RWPE2 (cell line): ENCODE measurements at regions not wholly inside any gene's neighbourhood (a gene's known extent, or its start where the extent isn't known, plus 50 kb on each side); places are given as distances from the start of the nearest gene placed in this dataset.
"Not testable (repeated sequence)": the region's sequence is repeated elsewhere in the genome, so short reads cannot be mapped to it uniquely, and the experiment has no call there.

Experiments
- ATAC-seq: fragments of 200-7000 bp; cut with Tn5 transposase; 3 replicates; pipeline ENCODE4 v1.9.1; 2021; ENCODE audit warnings: low read depth
- DNase-seq: peaks from one replicate; pipeline ENCODE4 v3.0.0-alpha.2; 2020; ENCODE audit warnings: low spot score
- H3K27ac ChIP-seq: fragments of 450-650 bp; 2 replicates; pipeline ENCODE4 v1.5.1; 2017; ENCODE audit warnings: mild to moderate bottlenecking; ENCODE audit not compliant: poor library complexity, severe bottlenecking
- H3K27me3 ChIP-seq: fragments of 250-450 bp; sonication (Bioruptor Pico); 2 replicates; pipeline ENCODE4 v1.5.1; 2021; ENCODE audit warnings: mild to moderate bottlenecking, moderate library complexity; ENCODE audit not compliant: insufficient read depth, poor library complexity, severe bottlenecking
- H3K36me3 ChIP-seq: fragments of 250-450 bp; sonication (Bioruptor Pico); 2 replicates; pipeline ENCODE4 v1.5.1; 2020; ENCODE audit warnings: low read depth, mild to moderate bottlenecking, moderate library complexity
- H3K4me1 ChIP-seq: fragments of 250-450 bp; sonication (Bioruptor Pico); 2 replicates; pipeline ENCODE4 v1.5.1; 2021; ENCODE audit warnings: mild to moderate bottlenecking, moderate library complexity; ENCODE audit not compliant: insufficient read depth, poor library complexity, severe bottlenecking
- H3K4me3 ChIP-seq: fragments of 250-450 bp; sonication (Bioruptor Pico); 2 replicates; pipeline ENCODE4 v1.5.1; 2021; ENCODE audit warnings: mild to moderate bottlenecking, moderate library complexity; ENCODE audit not compliant: severe bottlenecking
- H3K9me3 ChIP-seq: fragments of 250-450 bp; sonication (Bioruptor Pico); 2 replicates; pipeline ENCODE4 v1.5.1; 2021; ENCODE audit warnings: mild to moderate bottlenecking, moderate library complexity; ENCODE audit not compliant: severe bottlenecking
- CTCF ChIP-seq: fragments of 450-650 bp; IDR thresholded peaks from one replicate; pipeline ENCODE4 v1.5.1; 2017; ENCODE audit warnings: mild to moderate bottlenecking, moderate library complexity; ENCODE audit not compliant: poor library complexity, severe bottlenecking

DNA sequence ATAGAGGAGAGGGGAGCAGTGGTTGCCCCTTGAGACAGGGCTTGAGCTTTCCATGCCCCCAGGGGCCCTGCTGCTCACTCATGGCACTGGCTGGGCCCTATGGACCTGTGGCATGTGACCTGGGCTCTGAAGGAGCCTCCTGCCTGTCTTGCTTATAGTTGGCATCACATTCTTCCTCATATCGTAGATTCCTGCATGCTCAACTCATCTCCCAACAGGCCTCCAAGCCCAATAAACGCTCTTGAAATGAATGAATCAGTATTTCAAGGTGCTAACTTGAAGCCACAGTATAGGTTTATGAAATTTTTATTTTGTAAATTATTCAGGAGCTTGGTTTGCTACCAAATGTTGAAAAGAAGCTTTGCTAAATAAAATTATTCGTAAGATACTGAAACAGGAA lies 93.3 kb upstream of the SLC7A14 start:
- Histone ChIP-seq H3K9me3 (no peaks in the 10 kb centered on the region), H3K36me3 (no peaks in the 10 kb centered on the region), H3K27ac (no peak overlapping the region), H3K27me3 (no peaks in the 10 kb centered on the region), H3K4me3 (no peak overlapping the region), H3K4me1 (no peaks in the 10 kb centered on the region)
- TF ChIP-seq CTCF: no peak
- ATAC-seq: no peak
- DNase-seq: no peak

GRCh38 chr3:170670504-170670903 lies 84.6 kb upstream of the SLC7A14 start:
- ATAC-seq: no peak
- no peak for TF ChIP-seq CTCF
- no peak for DNase-seq
- Histone ChIP-seq H3K27ac (no peak overlapping the region), H3K36me3 (no peaks in the 10 kb centered on the region), H3K4me3 (no peak overlapping the region), H3K27me3 (no peaks in the 10 kb centered on the region), H3K4me1 (no peaks in the 10 kb centered on the region), H3K9me3 (no peaks in the 10 kb centered on the region)

DNA sequence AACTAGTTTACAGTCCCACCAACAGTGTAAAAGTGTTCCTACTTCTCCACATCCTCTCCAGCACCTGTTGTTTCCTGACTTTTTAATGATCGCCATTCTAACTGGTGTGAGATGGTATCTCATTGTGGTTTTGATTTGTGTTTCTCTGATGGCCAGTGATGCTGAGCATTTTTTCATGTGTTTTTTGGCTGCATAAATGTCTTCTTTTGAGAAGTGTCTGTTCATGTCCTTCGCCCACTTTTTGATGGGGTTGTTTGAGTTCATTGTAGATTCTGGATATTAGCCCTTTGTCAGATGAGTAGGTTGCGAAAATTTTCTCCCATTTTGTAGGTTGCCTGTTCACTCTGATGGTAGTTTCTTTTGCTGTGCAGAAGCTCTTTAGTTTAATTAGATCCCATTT lies 77.1 kb upstream of the SLC7A14 start:
- not testable (repeated sequence) for DNase-seq, H3K27ac ChIP-seq, H3K36me3 ChIP-seq, H3K9me3 ChIP-seq, ATAC-seq, H3K27me3 ChIP-seq, H3K4me3 ChIP-seq, H3K4me1 ChIP-seq

DNA sequence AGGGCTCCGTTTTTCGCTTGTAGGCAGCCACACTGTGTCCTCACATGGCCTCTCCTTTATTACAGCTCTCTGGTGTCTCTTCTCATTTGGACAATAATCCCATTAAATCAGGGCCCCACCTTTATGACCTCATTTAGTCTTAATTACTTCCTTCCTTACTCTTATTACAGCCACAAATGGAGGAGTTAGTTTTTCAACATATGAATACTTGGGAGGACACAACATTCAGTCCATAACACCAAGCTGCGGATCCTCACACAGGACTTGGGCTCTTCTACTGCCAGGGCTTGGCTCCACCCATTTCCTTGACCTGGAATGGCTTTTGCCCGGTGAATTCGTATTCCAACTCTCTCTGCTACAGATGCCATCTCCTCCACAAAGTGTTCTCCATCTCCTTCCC lies 74.3 kb upstream of the SLC7A14 start:
- no peak for TF ChIP-seq CTCF
- Histone ChIP-seq H3K4me3 (no peak overlapping the region), H3K27me3 (no peaks in the 10 kb centered on the region), H3K36me3 (no peaks in the 10 kb centered on the region), H3K9me3 (no peaks in the 10 kb centered on the region), H3K27ac (no peak overlapping the region), H3K4me1 (no peaks in the 10 kb centered on the region)
- DNase-seq: no peak
- no peak for ATAC-seq

GRCh38 chr3:170657312-170657711 lies 71.4 kb upstream of the SLC7A14 start:
- no peak for ATAC-seq

More at GRCh38 chr3:170657312-170657711, 71.4 kb upstream of the SLC7A14 start:
- Histone ChIP-seq H3K4me1 (no peaks in the 10 kb centered on the region), H3K36me3 (no peaks in the 10 kb centered on the region), H3K27ac (no peak overlapping the region), H3K9me3 (no peaks in the 10 kb centered on the region), H3K4me3 (no peak overlapping the region), H3K27me3 (no peaks in the 10 kb centered on the region)
- no peak for DNase-seq
- TF ChIP-seq CTCF: no peak
